UCSD-AML1 (cell line): ENCODE measurements at regions not wholly inside any gene's neighbourhood (a gene's known extent, or its start where the extent isn't known, plus 50 kb on each side); places are given as distances from the start of the nearest gene placed in this dataset.
"Not testable (repeated sequence)": the region's sequence is repeated elsewhere in the genome, so short reads cannot be mapped to it uniquely, and the experiment has no call there.

Source experiments
- DNase-seq: peaks from one replicate; lab custom pipeline; 2025; ENCODE audit not compliant: unreplicated experiment; lab: John Stamatoyannopoulos, UW

GRCh38 chr1:120609834-120610233 is 113.9 kb upstream of the NBPF26 start:
- DNase-seq, result not testable (repeated sequence)

- not testable (repeated sequence) for DNase-seq
These were observed 108.7 kb upstream of the NBPF26 start for GRCh38 chr1:120614931-120615639.

- DNase-seq, result not testable (repeated sequence)
These were observed 106.3 kb upstream of the NBPF26 start for GRCh38 chr1:120617493-120617892.

GRCh38 chr1:120619867-120620692 is 103.7 kb upstream of the NBPF26 start:
- not testable (repeated sequence) for DNase-seq

- DNase-seq, result not testable (repeated sequence)
These were observed 103.1 kb upstream of the NBPF26 start for GRCh38 chr1:120620693-120620969.

- DNase-seq, result not testable (repeated sequence)
These were observed 102.5 kb upstream of the NBPF26 start for GRCh38 chr1:120621278-120621677.

GRCh38 chr1:120623539-120623938 is 100.2 kb upstream of the NBPF26 start:
- not testable (repeated sequence) for DNase-seq

GRCh38 chr1:120624565-120625064 is 99.1 kb upstream of the NBPF26 start:
- not testable (repeated sequence) for DNase-seq

- DNase-seq, result not testable (repeated sequence)
These were observed 93.8 kb upstream of the NBPF26 start for GRCh38 chr1:120629832-120630455.

GRCh38 chr1:120634816-120635806 is 88.6 kb upstream of the NBPF26 start:
- not testable (repeated sequence) for DNase-seq

GRCh38 chr1:120640261-120641013 is 83.3 kb upstream of the NBPF26 start:
- not testable (repeated sequence) for DNase-seq

GRCh38 chr1:120641014-120641302 is 82.8 kb upstream of the NBPF26 start:
- DNase-seq, result not testable (repeated sequence)

- not testable (repeated sequence) for DNase-seq
These were observed 76.6 kb upstream of the NBPF26 start for GRCh38 chr1:120647182-120647581.

GRCh38 chr1:120648915-120649623 is 74.7 kb upstream of the NBPF26 start:
- not testable (repeated sequence) for DNase-seq

- DNase-seq, result not testable (repeated sequence)
These were observed 74.0 kb upstream of the NBPF26 start for GRCh38 chr1:120649730-120650129.

- not testable (repeated sequence) for DNase-seq
These were observed 69.6 kb upstream of the NBPF26 start for GRCh38 chr1:120654114-120654513.

GRCh38 chr1:120655394-120655793 is 68.4 kb upstream of the NBPF26 start:
- not testable (repeated sequence) for DNase-seq

- DNase-seq, result not testable (repeated sequence)
These were observed 67.6 kb upstream of the NBPF26 start for GRCh38 chr1:120656116-120656515.

GRCh38 chr1:120657804-120658203 is 65.9 kb upstream of the NBPF26 start:
- not testable (repeated sequence) for DNase-seq
